HEK293T (cell line): ENCODE measurements at regions not wholly inside any gene's neighbourhood (a gene's known extent, or its start where the extent isn't known, plus 50 kb on each side); places are given as distances from the start of the nearest gene placed in this dataset.

Source experiments
- FOXK2 ChIP-seq: fragments of 450-650 bp; IDR thresholded peaks from 2 replicates; pipeline ENCODE4 v1.6.1; 2016; ENCODE audit warnings: mild to moderate bottlenecking
- SP1 ChIP-seq: fragments of 450-650 bp; IDR thresholded peaks from 2 replicates; pipeline ENCODE4 v1.6.1; 2017
- SUZ12 ChIP-seq: fragments of 450-650 bp; IDR thresholded peaks from 2 replicates; pipeline ENCODE4 v1.6.1; 2016; ENCODE audit warnings: mild to moderate bottlenecking

DNA sequence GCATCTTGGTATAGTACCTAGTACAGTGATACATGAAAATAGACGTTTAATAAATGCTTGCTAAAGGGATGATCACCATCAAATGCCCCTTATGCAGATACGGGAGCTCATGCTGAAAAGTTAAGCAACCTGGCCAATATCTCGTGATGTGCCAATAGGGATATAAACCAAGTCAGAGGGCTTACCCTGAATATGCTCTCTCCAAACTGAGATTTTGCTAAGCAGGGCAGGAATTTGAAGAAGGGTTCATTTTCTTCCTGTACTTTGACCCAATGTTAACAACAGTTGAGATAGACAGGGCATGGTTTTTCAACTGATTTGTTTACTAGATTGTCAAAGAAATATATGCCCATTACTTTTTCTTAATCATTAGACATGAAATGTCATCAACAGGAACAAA lies 219.3 kb upstream of the PREP start:
- TF ChIP-seq FOXK2 (no peak), SUZ12 (no peak), SP1 (no peak)
